Fibroblast of villous mesenchyme (primary cell): ENCODE measurements at regions not wholly inside any gene's neighbourhood (a gene's known extent, or its start where the extent isn't known, plus 50 kb on each side); places are given as distances from the start of the nearest gene placed in this dataset.

Source experiments
- DNase-seq: peaks from one replicate; pipeline ENCODE4 v3.0.0-alpha.2; 2010; ENCODE audit warnings: low read depth
- H3K4me3 ChIP-seq: 2 replicates; pipeline ENCODE4 v1.5.1; 2011; ENCODE audit warnings: low read depth, mild to moderate bottlenecking, low read length
- CTCF ChIP-seq: IDR thresholded peaks from 2 replicates; pipeline ENCODE4 v1.5.1; 2012; ENCODE audit warnings: low read depth, mild to moderate bottlenecking, low read length; ENCODE audit not compliant: insufficient read depth

GRCh38 chr18:27839141-27839540 is 337.8 kb downstream of the CDH2 start:
- peak; percentile 24 for DNase-seq

GRCh38 chr18:27838225-27838624 is 338.7 kb downstream of the CDH2 start:
- no peak for TF ChIP-seq CTCF
- H3K4me3 ChIP-seq: no peak overlapping the region
- no peak for DNase-seq

More at GRCh38 chr18:27839141-27839540, 337.8 kb downstream of the CDH2 start:
- no peak for TF ChIP-seq CTCF
- H3K4me3 ChIP-seq: no peak overlapping the region

GRCh38 chr18:27826101-27826500 is 350.8 kb downstream of the CDH2 start:
- no peak for TF ChIP-seq CTCF
- no peak overlapping the region for H3K4me3 ChIP-seq
- no peak for DNase-seq

GRCh38 chr18:27825689-27826088 is 351.2 kb downstream of the CDH2 start:
- no peak for DNase-seq
- H3K4me3 ChIP-seq: no peak overlapping the region
- no peak for TF ChIP-seq CTCF

GRCh38 chr18:27824841-27825681 is 351.9 kb downstream of the CDH2 start:
- no peak for DNase-seq
- H3K4me3 ChIP-seq: no peak overlapping the region
- no peak for TF ChIP-seq CTCF

GRCh38 chr18:27824275-27824674 is 352.7 kb downstream of the CDH2 start:
- no peak overlapping the region for H3K4me3 ChIP-seq
- DNase-seq: no peak
- TF ChIP-seq CTCF: no peak
